ENCODE measurements at regions not wholly inside any gene's neighbourhood (a gene's known extent, or its start where the extent isn't known, plus 50 kb on each side); places are given as distances from the start of the nearest gene placed in this dataset.
"Not testable (repeated sequence)": the region's sequence is repeated elsewhere in the genome, so short reads cannot be mapped to it uniquely, and the experiment has no call there.

DNA sequence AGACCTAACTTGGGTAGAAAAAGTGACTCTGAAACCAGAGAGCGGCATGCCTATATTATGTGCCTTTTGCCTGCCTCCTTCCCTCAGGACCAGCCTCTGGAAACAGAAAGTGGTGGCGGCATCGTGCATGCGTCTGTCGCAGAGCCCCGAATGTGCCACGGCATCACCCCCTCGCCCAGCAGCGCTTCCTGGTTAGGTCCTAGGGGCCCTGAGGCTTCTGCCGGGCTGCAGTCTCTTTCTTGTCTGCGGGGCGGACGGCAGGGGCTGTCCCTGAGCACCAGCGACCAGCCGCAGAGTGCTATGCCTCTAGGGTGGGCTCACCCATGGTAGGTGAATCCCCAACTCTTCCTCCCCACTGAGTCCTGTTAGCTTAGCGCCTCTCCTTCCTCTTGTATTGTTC, 68.7 kb downstream of the VSIG4 start:
- DNase-seq (ENCODE audit: low read depth in 2 of 2): no peak

- not testable (repeated sequence) for DNase-seq (ENCODE audit: low read depth in 2 of 2)
Measured at GRCh38 chrX:65967159-65967558, 72.7 kb downstream of the VSIG4 start.

DNA sequence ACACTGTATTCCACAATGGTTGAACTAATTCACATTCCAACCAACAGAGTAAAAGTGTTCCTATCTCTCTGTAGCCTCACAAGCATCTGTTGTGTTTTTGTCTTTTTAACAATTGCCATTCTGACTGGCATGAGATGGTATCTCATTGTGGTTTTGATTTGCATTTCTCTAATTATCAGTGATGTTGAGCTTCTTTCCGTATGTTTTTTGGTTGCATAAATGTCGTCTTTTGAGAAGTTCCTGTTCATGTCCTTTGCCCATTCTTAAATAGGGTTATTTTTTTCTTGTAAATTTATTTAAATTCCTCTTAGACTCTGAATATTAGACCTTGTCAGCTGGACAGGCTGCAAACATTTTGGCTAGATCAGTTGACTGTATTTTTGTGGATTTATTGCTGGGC, 78.2 kb downstream of the VSIG4 start:
- DNase-seq (ENCODE audit: low read depth in 2 of 2): no peak

DNA sequence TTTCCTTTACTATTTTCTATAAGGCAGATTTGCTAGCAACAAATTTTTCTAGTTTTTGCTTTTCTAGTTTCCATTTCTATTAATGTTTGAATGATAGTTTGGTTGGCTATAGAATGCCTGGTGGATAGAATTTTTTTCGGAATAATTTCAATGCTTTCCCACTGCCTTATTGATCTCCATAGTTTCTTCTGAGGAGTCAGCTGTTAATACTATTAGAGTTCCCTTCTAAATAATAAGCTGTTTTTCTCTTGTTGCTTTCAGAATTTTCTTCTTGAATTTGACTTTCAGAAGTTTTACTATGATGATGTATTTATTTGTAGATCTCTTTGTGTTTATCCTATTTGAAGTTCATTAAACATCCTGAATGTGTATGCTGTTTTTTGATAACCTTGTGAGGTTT, 91.8 kb downstream of the VSIG4 start:
- DNase-seq (ENCODE audit: low read depth in 2 of 2): no peak

DNA sequence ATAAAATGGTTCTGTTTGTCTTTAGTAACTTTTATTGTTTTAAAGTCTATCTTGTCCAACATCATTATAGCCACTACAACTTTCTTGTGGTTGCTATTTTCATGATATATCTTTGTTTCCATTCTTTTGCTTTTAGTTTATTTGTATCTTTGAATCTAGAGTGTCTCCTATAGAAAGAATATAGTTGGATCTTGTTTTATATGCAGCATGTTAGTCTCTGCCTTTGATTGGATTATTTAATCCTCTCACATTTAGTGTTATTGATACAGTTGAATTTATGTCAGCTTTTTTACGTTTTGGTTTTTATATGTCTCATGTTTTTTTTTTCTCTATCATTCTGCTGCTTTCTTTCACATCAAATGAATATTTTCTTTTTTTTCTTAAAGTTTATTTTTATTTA, 98.1 kb downstream of the VSIG4 start:
- DNase-seq (ENCODE audit: low read depth in 2 of 2): no peak

- DNase-seq (ENCODE audit: low read depth in 2 of 2): no peak
Measured at GRCh38 chrX:65933085-65933589, 106.7 kb downstream of the VSIG4 start.

DNA sequence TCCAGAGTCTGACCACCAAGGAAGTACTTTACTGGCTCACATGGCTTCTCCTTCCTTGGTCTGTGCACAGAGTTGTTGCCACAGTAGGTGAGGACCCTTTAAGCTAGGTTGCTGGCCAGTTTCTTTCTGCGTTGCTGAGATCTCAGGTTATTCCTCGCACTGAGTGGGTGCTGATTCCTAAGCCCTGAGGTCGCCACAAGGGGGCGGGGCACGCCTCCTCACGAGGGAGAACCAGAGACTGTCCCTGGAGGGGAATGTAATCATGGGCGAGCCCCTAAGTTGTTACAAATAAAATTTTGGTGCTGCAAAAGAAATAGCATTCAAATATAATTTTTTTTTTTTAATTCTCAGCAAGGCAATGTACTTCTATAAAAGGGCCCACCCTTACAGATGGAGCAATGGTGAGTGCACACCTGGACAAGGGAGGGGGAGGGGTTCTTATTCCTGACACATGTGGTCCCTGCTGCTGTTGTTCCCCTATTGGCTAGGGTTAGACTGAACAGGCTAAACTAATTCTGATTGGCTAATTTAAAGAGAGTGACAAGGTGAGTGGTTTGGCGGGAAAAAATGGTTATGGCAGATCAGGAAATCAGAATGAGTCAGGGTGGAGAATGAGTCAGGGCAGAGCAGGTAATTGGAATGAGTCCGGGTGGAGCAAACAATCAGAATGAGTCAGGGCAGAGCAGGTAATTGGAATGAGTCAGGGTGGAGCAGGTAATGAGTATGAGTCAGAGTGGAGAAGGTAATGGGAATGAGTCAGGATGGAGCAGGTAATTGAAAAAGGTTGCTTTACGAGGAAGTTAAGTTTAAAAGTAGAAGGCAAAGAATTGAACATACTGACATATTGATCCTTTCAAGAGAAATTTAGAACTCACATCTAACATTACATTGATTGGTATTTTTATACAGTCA, 107.5 kb downstream of the VSIG4 start:
- DNase-seq (ENCODE audit: low read depth in 2 of 2): no peak

GRCh38 chrX:65928522-65928921, 111.4 kb downstream of the VSIG4 start:
- DNase-seq (ENCODE audit: low read depth in 2 of 2): no peak

DNA sequence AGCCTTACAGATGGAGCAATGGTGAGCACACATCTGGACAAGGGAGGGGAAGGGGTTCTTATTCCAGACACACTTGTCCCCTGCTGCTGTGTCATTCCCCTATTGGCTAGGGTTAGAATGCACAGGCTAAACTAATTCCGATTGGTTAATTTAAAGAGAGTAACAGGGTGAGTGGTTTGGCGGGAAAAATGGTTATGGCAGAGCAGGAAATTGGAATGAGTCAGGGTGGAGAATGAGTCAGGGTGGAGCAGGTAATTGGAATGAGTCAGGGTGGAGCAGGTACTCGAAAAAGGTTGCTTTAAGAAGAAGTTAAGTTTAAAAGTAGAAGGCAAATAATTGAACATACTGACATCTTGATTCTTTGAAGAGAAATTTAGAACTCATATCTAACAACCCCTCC, 112.5 kb downstream of the VSIG4 start:
- not testable (repeated sequence) for DNase-seq (ENCODE audit: low read depth in 2 of 2)

GRCh38 chrX:65926095-65927019, 113.5 kb downstream of the VSIG4 start:
- no peak for DNase-seq (ENCODE audit: low read depth in 2 of 2)

DNA sequence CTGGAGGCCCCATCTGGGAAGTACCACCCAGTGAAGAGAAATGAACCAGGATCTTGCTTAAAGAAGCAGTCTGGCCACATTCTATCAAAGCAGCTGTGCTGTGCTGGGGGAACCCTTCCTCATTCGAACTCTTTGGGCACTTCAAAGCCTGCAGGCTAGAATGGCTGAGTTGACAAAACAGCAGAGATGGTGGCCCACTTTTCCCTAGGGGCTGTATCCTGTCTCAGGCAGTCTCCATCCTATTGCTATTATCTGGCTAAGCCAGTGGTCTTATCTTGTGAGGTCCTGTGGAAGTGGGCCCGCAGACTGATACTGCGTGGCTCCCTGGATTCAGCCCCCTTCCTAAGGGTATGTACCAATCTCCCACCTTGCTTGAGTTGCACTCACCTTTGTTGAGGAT, 114.3 kb downstream of the VSIG4 start:
- no peak for DNase-seq (ENCODE audit: low read depth in 2 of 2)

DNA sequence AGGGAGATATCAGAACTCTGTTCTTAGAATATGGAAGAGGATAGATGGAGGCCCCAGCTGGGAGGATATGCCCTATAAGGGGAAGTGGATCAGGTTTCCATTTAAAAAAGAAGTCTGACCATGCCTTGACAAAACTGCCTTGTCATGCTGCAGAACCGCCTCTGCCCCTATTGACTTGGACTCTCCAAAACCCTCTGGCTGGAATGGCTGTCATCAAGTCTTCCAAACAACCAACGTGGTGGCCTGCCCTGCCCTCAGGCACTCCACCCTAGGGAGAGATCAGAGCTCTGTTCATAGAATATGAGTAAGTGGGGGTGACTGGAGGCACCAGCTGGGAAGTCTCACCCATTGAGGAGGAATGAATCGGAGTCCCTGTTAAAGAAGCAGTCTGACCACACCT, 114.9 kb downstream of the VSIG4 start:
- DNase-seq (ENCODE audit: low read depth in 2 of 2): no peak

GRCh38 chrX:65921363-65921762, 118.5 kb downstream of the VSIG4 start:
- DNase-seq (ENCODE audit: low read depth in 2 of 2): no peak

DNA sequence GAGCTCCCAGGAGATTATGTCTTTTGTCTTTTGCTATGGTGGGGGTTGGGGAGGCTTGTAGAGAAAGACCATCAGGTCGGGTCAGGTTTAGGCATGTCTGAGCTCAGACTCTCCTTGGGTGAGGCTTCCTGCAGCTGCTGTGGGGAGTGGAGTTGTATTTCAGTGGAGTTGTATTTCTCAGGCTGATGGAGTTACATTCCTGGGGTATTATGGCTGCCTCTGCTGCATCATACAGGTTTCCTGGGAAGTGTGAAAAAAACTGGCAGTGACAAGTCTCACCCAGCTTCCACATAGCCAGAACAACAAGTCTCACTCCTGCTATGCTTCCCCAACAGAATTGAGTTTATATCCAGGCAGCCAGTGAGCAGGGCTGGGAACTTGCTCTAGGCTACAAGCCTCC, 119.3 kb downstream of the VSIG4 start:
- DNase-seq (ENCODE audit: low read depth in 2 of 2): no peak

DNA sequence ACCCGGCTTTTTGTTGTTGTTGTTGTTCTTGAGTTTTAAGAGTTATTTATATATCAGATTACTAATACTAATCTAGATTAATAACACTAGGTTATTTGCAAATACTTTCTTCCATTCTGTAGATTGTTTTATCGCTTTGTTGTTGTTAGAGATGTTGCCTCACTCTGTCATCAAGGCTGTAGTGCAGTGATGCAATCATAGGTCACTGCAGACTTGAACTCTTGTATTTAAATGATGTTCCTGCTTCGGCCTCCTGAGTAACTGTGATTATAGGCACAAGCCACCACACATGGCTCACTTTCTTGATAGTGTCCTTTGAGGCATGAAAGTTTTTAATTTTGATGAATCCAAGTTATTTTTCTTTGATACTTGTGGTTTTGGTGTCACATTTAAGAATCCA, 129.0 kb downstream of the VSIG4 start:
- DNase-seq (ENCODE audit: low read depth in 2 of 2): no peak

DNA sequence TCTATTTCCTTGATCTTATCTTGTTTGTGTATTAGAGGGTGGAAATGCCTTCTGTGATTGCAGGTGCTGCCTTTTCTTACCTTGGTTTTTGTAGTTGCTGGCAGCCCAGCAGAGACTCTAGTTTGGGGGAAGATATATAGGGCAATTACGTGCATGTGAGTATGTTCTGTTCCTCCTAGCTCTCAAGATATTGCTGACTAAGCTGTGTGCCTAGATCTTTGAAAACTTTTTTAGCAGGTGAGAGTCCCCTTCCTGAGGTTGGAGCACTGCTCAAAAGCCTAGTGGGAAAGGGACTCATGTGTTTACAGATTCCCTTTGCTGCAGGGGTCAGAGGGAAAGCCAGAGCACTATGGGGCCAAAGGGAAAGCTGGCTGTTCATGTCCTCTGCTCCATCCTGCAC, 136.1 kb downstream of the VSIG4 start:
- DNase-seq (ENCODE audit: low read depth in 2 of 2): no peak

- DNase-seq (ENCODE audit: low read depth in 2 of 2): no peak
Measured at GRCh38 chrX:65902011-65902410, 137.9 kb downstream of the VSIG4 start.

DNA sequence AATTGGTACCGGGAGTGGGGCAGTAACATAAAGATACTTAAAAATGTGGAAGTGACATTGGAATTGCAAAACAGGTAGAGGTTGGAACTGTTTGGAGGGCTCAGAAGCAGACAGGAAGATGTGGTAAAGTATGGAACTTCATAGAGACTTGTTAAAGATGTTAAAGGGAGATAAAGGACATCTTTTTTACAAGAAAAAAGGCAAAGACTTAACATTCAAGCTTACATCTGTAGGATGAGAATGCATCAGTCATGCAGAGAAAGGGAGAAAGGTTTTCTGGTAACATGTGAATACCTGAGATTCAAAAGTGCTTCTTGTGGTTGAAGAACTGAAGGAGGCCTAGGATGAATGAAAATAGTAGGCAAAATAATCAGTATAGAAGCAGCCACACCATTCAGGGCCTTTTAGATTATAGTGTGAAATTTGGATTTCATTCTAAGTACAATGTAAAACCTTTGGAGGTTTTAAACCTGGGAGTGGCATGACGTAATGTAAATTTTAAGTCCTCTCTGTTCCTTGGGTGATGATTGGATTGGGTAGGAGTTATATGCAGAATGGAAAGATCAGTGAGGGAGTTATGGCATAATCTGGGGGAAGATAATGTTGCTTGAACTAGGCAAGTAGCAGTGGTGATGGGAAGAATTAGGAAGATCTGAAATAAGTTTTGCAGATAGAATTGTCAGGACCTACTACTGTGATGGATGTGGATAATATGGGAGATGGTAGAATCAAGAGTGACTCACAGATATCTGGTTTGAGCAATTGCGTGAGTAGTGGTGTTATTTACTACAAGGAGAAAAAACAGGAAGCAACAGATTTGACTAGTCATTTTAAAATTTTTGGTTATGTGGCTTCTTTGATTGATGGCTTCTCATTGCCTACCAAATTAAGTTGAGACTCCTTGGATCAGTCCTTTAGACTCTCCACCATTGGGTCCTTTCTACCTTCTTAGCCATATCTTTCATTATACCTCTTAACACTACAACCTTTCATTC, 138.7 kb downstream of the VSIG4 start:
- no peak for DNase-seq (ENCODE audit: low read depth in 2 of 2)

- peak in 1 of 2 donors; percentile 2 for DNase-seq (ENCODE audit: low read depth in 2 of 2)
Measured at GRCh38 chrX:65894133-65894532, 145.7 kb downstream of the VSIG4 start.

DNA sequence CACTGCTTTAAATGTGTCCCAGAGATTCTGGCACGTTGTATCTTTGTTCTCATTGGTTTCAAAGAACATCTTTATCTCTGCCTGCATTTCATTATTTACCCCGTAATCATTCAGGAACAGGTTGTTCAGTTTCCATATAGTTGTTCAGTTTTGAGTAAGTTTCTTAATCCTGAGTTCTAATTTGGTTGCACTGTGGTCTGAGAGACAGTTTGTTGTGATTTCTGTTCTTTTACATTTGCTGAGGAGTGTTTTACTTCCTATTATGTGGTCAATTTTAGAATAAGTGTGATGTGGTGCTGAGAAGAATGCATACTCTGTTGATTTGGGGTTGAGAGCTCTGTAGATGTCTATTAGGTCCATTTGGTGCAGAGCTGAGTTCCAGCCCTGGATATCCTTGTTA, 148.1 kb downstream of the VSIG4 start:
- DNase-seq (ENCODE audit: low read depth in 2 of 2): not testable (repeated sequence)

- not testable (repeated sequence) for DNase-seq (ENCODE audit: low read depth in 2 of 2)
Measured at GRCh38 chrX:65888150-65888549, 151.7 kb downstream of the VSIG4 start.
